ENCODE measurements at regions not wholly inside any gene's neighbourhood (a gene's known extent, or its start where the extent isn't known, plus 50 kb on each side); places are given as distances from the start of the nearest gene placed in this dataset.

DNA sequence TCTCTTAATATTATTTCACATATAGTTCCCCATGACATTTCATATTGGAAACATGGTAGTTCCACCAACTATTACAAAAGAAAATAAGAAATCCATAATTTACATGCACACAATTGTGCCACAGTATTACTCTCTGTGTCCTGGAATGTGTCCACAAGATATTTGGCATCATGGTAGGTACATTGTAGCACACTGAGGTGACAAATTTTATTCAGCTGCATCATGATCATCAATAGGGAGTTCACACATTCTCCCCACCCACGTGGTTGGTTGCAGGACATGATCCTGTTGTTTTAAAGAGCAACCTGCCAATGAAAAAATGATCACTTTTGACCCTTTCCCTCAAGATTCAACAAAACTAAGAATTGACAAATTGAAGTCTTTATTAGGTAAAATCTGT lies 67.1 kb upstream of the HECTD2 start:
- H4K8ac ChIP-seq (ENCODE audit: low read depth, low read length), result no peak overlapping the region
- H2BK5ac ChIP-seq (ENCODE audit: low read depth, low read length, poor library complexity), result no peak overlapping the region
- no CpG with 5 or more reads among the region's 1 CpG for WGBS (ENCODE audit: extremely low coverage, insufficient coverage, insufficient read length)
- H2AFZ ChIP-seq (ENCODE audit: insufficient read depth, low read length, poor library complexity), result no peak overlapping the region
- H3K27ac ChIP-seq (ENCODE audit: low read depth, low read length), result no peak overlapping the region
- H2BK120ac ChIP-seq (ENCODE audit: insufficient read depth, low read length, poor library complexity), result no peak overlapping the region
- no peak overlapping the region for H3K4ac ChIP-seq (ENCODE audit: low read depth, low read length)
- no peaks in the 10 kb centered on the region for H3K79me2 ChIP-seq (ENCODE audit: control insufficient read depth, insufficient read depth, low read length, poor library complexity)
- DNase-seq, result no peak
- H3K23ac ChIP-seq (ENCODE audit: low read length), result no peak overlapping the region
- H2AK5ac ChIP-seq (ENCODE audit: low read length), result no peak overlapping the region
- no peaks in the 10 kb centered on the region for H3K79me1 ChIP-seq (ENCODE audit: low read length)
- H3K4me2 ChIP-seq (ENCODE audit: low read length), result no peak overlapping the region
- no peaks in the 10 kb centered on the region for H3K27me3 ChIP-seq (ENCODE audit: insufficient read depth, low read length)
- no peaks in the 10 kb centered on the region for H3K36me3 ChIP-seq (ENCODE audit: control insufficient read depth in 1 of 2, insufficient read depth in 2 of 2, low read length in 2 of 2)
- peaks cover 0 to 5% of the 10 kb centered on the region in 2 experiments for H3K4me1 ChIP-seq (ENCODE audit: control insufficient read depth in 1 of 2, insufficient read depth in 2 of 2, low read length in 2 of 2)
- peaks cover 4% of the 10 kb centered on the region for H3K9me3 ChIP-seq (ENCODE audit: insufficient read depth, low read depth, low read length)
- H3K4me3 ChIP-seq (ENCODE audit: low read depth, low read length), result no peak overlapping the region
- no peak overlapping the region for H2BK12ac ChIP-seq (ENCODE audit: low read length)
- H4K12ac ChIP-seq (ENCODE audit: low read depth, low read length), result no peak overlapping the region
- H4K91ac ChIP-seq (ENCODE audit: low read depth, low read length), result no peak overlapping the region
- H3K18ac ChIP-seq (ENCODE audit: low read length), result no peak overlapping the region
- no peak overlapping the region for H3K9ac ChIP-seq (ENCODE audit: low read length)
- no peak overlapping the region for H3K14ac ChIP-seq (ENCODE audit: low read length)

DNA sequence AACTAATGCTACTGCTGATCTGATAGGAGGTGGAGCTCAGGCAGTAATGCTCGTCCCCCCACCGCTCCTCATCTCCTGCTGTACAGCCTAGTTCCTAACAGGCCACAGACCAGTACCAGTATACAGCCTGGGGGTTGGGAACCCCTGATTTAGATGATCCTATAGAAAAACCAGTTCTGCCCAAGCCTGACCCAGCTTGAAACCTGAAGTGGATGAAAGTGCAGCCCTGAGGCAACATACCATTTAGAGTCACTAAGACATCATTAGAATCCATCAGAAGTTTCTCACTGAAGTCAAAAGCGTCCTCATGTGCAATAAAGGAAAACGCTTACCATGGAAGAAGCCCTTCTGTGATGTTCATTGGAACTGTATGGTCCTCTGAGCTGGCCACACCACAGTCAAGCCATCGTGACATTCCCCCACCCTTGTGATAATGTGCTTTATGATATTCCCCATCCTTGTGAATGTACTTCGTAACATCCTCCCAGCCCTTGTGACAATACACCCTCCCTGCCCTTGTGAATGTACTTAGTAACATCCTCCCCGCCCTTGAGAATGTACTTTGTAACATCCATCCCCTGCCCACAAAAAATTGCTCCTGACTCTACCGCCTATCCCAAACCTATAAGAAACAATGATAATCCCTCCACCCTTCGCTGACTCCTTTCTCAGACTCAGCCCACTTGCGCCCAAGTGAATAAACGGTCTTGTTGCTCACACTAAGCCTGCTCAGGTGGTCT lies 65.9 kb upstream of the HECTD2 start:
- Histone ChIP-seq H3K79me2 (ENCODE audit: control insufficient read depth, insufficient read depth, low read length, poor library complexity) (no peaks in the 10 kb centered on the region), H3K4me1 (ENCODE audit: control insufficient read depth in 1 of 2, insufficient read depth in 2 of 2, low read length in 2 of 2) (peaks cover under 1 to 7% of the 10 kb centered on the region in 2 experiments), H3K27ac (ENCODE audit: low read depth, low read length) (no peak overlapping the region), H3K79me1 (ENCODE audit: low read length) (no peaks in the 10 kb centered on the region), H2AK5ac (ENCODE audit: low read length) (no peak overlapping the region), H4K91ac (ENCODE audit: low read depth, low read length) (no peak overlapping the region), H3K27me3 (ENCODE audit: insufficient read depth, low read length) (no peaks in the 10 kb centered on the region), H3K36me3 (ENCODE audit: control insufficient read depth in 1 of 2, insufficient read depth in 2 of 2, low read length in 2 of 2) (no peaks in the 10 kb centered on the region), H2BK12ac (ENCODE audit: low read length) (no peak overlapping the region), H3K14ac (ENCODE audit: low read length) (no peak overlapping the region), H2BK5ac (ENCODE audit: low read depth, low read length, poor library complexity) (no peak overlapping the region), H2BK120ac (ENCODE audit: insufficient read depth, low read length, poor library complexity) (no peak overlapping the region), H3K4ac (ENCODE audit: low read depth, low read length) (no peak overlapping the region), H4K8ac (ENCODE audit: low read depth, low read length) (no peak overlapping the region), H3K4me3 (ENCODE audit: low read depth, low read length) (no peak overlapping the region), H2AFZ (ENCODE audit: insufficient read depth, low read length, poor library complexity) (no peak overlapping the region), H3K9ac (ENCODE audit: low read length) (no peak overlapping the region), H3K4me2 (ENCODE audit: low read length) (no peak overlapping the region), H3K18ac (ENCODE audit: low read length) (no peak overlapping the region), H3K9me3 (ENCODE audit: insufficient read depth, low read depth, low read length) (peaks cover 2% of the 10 kb centered on the region), H3K23ac (ENCODE audit: low read length) (no peak overlapping the region), H4K12ac (ENCODE audit: low read depth, low read length) (no peak overlapping the region)
- DNase-seq, result peak; percentile 83 to 90
- WGBS (ENCODE audit: extremely low coverage, insufficient coverage, insufficient read length), result no CpG with 5 or more reads among the region's 11 CpGs

GRCh38 chr10:91345716-91346115 lies 64.4 kb upstream of the HECTD2 start:
- Histone ChIP-seq H3K27ac (ENCODE audit: low read depth, low read length) (no peak overlapping the region), H2BK120ac (ENCODE audit: insufficient read depth, low read length, poor library complexity) (no peak overlapping the region), H3K9ac (ENCODE audit: low read length) (no peak overlapping the region), H2BK12ac (ENCODE audit: low read length) (no peak overlapping the region), H3K79me1 (ENCODE audit: low read length) (no peaks in the 10 kb centered on the region), H3K4me2 (ENCODE audit: low read length) (no peak overlapping the region), H3K4me3 (ENCODE audit: low read depth, low read length) (no peak overlapping the region), H3K36me3 (ENCODE audit: control insufficient read depth in 1 of 2, insufficient read depth in 2 of 2, low read length in 2 of 2) (no peaks in the 10 kb centered on the region), H3K4ac (ENCODE audit: low read depth, low read length) (no peak overlapping the region), H3K79me2 (ENCODE audit: control insufficient read depth, insufficient read depth, low read length, poor library complexity) (no peaks in the 10 kb centered on the region), H3K23ac (ENCODE audit: low read length) (no peak overlapping the region), H3K9me3 (ENCODE audit: insufficient read depth, low read depth, low read length) (peaks cover 2% of the 10 kb centered on the region), H3K4me1 (ENCODE audit: control insufficient read depth in 1 of 2, insufficient read depth in 2 of 2, low read length in 2 of 2) (peaks cover 4 to 11% of the 10 kb centered on the region in 2 experiments), H4K12ac (ENCODE audit: low read depth, low read length) (no peak overlapping the region), H3K18ac (ENCODE audit: low read length) (no peak overlapping the region), H3K27me3 (ENCODE audit: insufficient read depth, low read length) (no peaks in the 10 kb centered on the region), H4K8ac (ENCODE audit: low read depth, low read length) (no peak overlapping the region), H3K14ac (ENCODE audit: low read length) (no peak overlapping the region), H2AK5ac (ENCODE audit: low read length) (no peak overlapping the region), H4K91ac (ENCODE audit: low read depth, low read length) (no peak overlapping the region), H2BK5ac (ENCODE audit: low read depth, low read length, poor library complexity) (no peak overlapping the region), H2AFZ (ENCODE audit: insufficient read depth, low read length, poor library complexity) (no peak overlapping the region)
- DNase-seq, result no peak
- no CpG with 5 or more reads among the region's 2 CpGs for WGBS (ENCODE audit: extremely low coverage, insufficient coverage, insufficient read length)

DNA sequence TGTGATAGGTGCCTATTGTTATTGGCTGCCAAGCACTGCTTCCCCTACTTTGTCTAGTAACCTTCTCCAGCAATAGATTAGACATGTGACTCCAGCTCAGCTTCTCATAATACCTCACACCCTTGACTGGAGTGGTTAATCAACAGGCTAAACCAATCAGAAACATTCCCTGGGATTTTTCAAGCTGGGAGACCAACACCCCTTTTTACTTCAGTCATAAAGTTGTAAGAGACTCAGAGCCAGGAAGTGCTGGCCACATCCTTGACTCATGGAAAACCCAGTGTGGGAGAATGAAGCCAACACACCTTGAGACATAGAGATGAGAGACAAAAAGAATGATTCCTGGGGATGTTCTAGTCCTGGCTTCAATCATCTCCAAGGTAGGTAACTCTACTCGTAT lies 62.6 kb upstream of the HECTD2 start:
- peaks cover 4 to 11% of the 10 kb centered on the region in 2 experiments for H3K4me1 ChIP-seq (ENCODE audit: control insufficient read depth in 1 of 2, insufficient read depth in 2 of 2, low read length in 2 of 2)
- no peak for DNase-seq
- no peak overlapping the region for H2BK120ac ChIP-seq (ENCODE audit: insufficient read depth, low read length, poor library complexity)
- H2BK12ac ChIP-seq (ENCODE audit: low read length), result no peak overlapping the region
- no peaks in the 10 kb centered on the region for H3K79me2 ChIP-seq (ENCODE audit: control insufficient read depth, insufficient read depth, low read length, poor library complexity)
- no peak overlapping the region for H2BK5ac ChIP-seq (ENCODE audit: low read depth, low read length, poor library complexity)
- no peak overlapping the region for H3K4me3 ChIP-seq (ENCODE audit: low read depth, low read length)
- no peak overlapping the region for H3K18ac ChIP-seq (ENCODE audit: low read length)
- no peak overlapping the region for H4K91ac ChIP-seq (ENCODE audit: low read depth, low read length)
- peak overlapping the region; percentile 43 for H3K23ac ChIP-seq (ENCODE audit: low read length)
- H2AFZ ChIP-seq (ENCODE audit: insufficient read depth, low read length, poor library complexity), result no peak overlapping the region
- H3K4me2 ChIP-seq (ENCODE audit: low read length), result no peak overlapping the region
- no peak overlapping the region for H3K9ac ChIP-seq (ENCODE audit: low read length)
- H3K36me3 ChIP-seq (ENCODE audit: control insufficient read depth in 1 of 2, insufficient read depth in 2 of 2, low read length in 2 of 2), result no peaks in the 10 kb centered on the region
- H4K8ac ChIP-seq (ENCODE audit: low read depth, low read length), result no peak overlapping the region
- no peak overlapping the region for H3K4ac ChIP-seq (ENCODE audit: low read depth, low read length)
- no peaks in the 10 kb centered on the region for H3K79me1 ChIP-seq (ENCODE audit: low read length)
- H2AK5ac ChIP-seq (ENCODE audit: low read length), result no peak overlapping the region
- peaks cover 2% of the 10 kb centered on the region for H3K9me3 ChIP-seq (ENCODE audit: insufficient read depth, low read depth, low read length)
- no peaks in the 10 kb centered on the region for H3K27me3 ChIP-seq (ENCODE audit: insufficient read depth, low read length)
- H3K27ac ChIP-seq (ENCODE audit: low read depth, low read length), result no peak overlapping the region
- no peak overlapping the region for H3K14ac ChIP-seq (ENCODE audit: low read length)
- no CpG with 5 or more reads among the region's 1 CpG for WGBS (ENCODE audit: extremely low coverage, insufficient coverage, insufficient read length)
- H4K12ac ChIP-seq (ENCODE audit: low read depth, low read length), result no peak overlapping the region

Data from trophoblast cell (in vitro differentiated cells and primary cell).